DND-41 (cell line): ENCODE measurements at regions not wholly inside any gene's neighbourhood (a gene's known extent, or its start where the extent isn't known, plus 50 kb on each side); places are given as distances from the start of the nearest gene placed in this dataset.

Experiments
- EZH2 ChIP-seq: IDR thresholded peaks from 3 replicates; pipeline ENCODE4 v1.6.1; 2012; ENCODE audit warnings: borderline replicate concordance, low read depth, mild to moderate bottlenecking, moderate library complexity, low read length, inconsistent platforms; ENCODE audit not compliant: severe bottlenecking
- TF ChIP-seq, protein P1 (sequence below): IDR thresholded peaks from 2 replicates; pipeline ENCODE4 v1.5.1; 2012; ENCODE audit warnings: borderline replicate concordance, low read length, moderate library complexity, mild to moderate bottlenecking; ENCODE audit not compliant: poor library complexity, severe bottlenecking; ENCODE audit errors: extremely low read depth

DNA sequence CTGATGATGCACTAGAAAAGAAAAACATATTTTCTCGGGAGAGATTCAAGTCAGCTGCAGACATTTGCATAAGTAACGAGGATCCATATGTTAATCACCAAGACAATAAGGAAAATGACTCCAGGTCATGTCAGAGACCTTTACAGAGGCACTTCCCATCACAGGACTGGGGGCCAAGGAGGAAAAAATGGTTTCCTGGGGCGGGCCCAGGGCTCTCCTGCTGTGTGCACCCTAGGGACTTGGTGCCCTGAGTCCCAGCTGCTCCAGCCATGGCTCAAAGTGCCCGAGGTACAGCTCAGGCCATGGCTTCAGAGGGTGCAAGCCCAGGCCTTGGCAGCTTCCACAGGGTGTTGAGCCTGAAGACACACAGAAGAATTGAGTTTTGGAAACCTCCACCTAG, 415.4 kb upstream of the FRG1 start:
- TF ChIP-seq, protein P1, sequence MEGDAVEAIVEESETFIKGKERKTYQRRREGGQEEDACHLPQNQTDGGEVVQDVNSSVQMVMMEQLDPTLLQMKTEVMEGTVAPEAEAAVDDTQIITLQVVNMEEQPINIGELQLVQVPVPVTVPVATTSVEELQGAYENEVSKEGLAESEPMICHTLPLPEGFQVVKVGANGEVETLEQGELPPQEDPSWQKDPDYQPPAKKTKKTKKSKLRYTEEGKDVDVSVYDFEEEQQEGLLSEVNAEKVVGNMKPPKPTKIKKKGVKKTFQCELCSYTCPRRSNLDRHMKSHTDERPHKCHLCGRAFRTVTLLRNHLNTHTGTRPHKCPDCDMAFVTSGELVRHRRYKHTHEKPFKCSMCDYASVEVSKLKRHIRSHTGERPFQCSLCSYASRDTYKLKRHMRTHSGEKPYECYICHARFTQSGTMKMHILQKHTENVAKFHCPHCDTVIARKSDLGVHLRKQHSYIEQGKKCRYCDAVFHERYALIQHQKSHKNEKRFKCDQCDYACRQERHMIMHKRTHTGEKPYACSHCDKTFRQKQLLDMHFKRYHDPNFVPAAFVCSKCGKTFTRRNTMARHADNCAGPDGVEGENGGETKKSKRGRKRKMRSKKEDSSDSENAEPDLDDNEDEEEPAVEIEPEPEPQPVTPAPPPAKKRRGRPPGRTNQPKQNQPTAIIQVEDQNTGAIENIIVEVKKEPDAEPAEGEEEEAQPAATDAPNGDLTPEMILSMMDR = no peak
- TF ChIP-seq EZH2 = no peak
